NCI-H1436 (cell line): ENCODE measurements at regions not wholly inside any gene's neighbourhood (a gene's known extent, or its start where the extent isn't known, plus 50 kb on each side); places are given as distances from the start of the nearest gene placed in this dataset.

Experiments
- DNase-seq: peaks from one replicate; lab custom pipeline; 2025; lab: John Stamatoyannopoulos, UW

DNA sequence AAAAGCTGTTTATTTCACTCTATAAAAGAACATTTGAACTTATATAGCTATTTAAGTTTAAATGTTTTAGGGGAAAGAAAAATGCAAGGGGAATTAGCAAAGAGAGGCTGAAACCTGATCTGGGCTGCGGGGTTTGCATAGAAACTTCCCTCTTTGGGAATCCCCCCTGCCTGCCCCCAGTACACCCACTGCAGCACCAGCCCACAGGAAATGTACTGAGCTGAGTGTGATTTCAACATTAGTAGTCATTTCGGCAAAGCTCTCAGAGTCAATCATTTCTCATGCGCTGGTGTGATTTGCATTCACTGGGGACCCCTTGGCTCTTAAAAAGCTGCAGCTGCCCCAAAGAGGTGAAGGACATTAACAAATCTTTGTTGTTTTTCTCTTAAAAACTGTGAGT, 859.4 kb downstream of the MAFB start:
- DNase-seq, result no peak

DNA sequence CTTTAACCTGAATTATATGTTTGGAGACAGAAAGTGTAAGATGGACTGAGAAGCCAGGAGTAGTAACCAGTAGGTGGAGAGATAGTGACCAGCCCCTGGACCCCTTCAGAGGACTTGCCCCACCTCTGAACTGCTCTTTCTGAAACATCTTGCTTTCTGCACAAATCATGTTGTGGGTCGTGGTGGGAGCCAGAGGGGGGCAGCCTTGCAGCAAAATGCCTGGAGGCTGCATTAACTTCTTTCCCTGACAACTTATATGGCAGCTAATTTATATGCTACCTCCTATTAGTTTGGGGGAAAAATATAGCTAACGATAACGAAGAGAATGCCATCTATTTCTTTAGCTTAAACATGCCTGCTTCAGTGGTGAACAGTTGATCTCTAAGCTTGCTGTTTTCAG, 859.8 kb downstream of the MAFB start:
- no peak for DNase-seq

DNA sequence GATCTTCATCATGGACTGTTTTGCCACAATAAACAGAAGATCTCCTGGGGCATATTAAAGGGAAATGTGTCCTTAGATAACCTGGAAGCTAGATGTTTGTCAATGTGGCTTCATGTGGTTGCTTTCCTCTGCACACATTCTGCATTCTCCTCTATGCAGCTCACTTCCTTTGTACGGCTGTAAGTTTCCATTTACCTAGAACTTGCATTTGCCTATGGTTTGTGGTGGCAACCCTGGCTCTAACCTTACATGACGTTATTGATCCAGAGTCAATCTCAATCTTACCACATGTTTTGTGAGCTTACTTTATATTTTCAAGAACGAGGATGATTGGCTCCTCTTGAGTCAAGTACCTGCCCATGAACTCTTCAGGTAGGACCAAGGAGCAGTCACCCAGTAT, 863.1 kb downstream of the MAFB start:
- DNase-seq, result no peak

DNA sequence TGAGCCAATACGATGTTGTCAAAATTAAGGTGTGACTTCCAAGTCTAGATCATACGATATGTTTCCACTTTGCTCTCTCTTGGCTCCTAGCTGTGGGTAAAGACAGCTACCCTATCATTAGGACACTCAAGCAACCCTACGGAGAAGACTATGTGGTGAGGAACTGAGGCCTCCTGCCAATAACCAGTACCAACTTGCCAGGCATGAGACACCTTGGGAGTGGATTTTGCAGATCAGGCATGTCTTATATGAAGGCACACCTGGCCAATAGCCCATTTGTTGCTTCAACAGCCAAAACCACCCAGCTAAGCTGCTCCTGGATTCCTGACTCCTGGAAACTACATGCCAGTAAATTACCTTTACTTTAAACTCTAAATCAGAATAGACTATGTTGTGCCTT, 863.4 kb downstream of the DHX35 start:
- DNase-seq, result no peak

DNA sequence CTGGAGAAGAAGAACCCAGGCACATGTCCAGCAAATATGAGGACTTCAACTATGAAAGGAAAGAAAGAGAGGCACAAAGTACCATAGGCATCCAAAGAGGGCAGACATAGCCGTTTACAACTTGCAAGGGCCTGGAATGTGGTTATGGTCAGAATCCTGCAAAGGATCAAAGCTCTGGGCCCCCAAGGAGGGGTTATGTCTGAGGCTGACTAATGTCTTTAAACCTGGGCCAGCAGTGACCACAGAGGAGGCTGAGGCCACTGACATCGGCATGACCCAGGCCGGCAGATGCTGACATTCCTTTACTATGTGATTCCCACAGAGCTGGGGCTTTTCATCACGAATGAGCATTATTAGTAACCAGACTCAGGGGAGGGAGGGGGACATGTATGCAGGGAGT, 861.1 kb downstream of the DHX35 start:
- no peak for DNase-seq

DNA sequence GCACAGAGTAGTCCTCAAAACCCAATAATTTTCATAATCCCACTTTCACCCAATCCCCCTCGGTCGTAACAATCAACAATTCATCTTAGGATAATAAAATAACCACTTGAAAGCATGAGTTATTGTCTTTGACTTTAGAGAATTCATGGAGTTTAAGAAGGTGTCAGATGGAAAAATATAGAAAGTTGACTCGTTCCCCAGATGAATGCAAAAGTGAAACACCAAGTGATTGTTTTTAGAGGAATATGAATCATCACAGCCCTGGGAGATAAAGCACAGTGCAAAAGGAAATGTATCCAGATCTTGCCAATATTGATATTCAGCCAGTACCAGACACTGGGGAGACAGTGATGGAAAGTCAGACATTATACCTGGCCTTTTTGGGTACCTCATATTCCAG, 860.5 kb downstream of the DHX35 start:
- DNase-seq, result no peak

DNA sequence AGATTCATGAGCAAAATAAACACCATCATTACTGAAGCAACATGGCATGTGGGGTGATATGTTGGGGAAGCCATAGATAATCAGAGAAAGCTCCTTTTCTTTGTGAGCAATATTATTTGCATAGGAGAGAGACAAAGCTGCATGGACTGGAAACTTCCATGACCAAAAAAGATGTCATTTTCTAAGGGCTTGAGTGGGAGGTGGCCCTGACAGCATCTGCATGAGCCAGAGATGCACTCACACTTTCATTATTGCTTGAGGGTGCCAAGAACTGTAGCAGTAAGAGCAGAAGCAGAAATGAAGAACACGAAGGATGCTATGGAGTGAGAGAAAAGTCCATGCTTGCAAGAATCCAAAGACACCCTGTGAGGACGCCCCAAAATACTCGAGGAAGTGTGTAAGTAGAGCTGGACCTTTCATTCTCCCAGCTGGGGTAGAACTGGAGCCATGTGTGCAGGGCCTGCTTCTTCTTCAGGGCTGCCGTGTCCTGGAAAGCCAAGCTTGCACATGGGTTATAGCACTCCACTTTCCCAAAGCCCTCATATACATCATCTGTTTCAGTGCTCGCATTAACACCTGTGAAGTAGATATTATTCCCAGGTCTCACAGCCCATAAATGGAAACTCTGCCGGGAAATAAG, 851.2 kb downstream of the DHX35 start:
- no peak for DNase-seq

DNA sequence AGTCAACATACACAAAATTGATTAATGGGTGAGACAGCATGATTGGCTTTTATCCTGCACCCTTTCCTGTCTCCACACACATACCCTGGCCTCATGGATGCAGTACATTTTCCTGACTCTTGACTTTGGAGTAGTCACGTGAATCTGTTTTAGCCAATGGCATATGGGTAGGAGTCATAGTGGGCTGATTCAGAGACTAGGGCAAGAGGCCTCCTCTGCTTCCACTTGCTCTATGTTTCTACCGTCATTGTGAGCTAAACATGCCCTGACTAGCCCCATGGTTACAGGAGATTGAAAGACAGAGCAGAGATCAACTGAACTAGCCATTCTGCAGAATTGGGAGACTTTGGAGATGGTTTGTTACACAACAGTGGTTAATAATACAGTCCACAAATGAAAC, 850.0 kb downstream of the DHX35 start:
- DNase-seq, result no peak

DNA sequence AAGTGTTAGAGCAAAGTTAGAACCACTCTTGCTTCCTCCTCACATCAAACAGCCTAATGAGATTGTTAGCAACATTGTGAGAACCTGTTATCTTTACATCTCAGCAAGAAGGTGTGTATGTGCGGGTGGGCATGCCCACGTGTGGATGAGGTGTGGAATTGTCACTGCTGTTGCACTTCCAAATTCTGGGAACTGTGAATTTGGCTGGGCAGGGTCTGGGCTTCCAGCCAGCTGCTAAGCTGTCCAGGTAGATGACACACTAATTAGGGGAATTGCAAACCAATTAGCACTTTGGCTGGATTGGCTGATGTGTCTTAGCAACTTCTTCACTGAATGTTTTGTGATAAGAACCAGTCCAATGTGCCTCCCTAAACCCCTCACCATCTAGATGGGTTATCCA, 848.2 kb downstream of the DHX35 start:
- no peak for DNase-seq

DNA sequence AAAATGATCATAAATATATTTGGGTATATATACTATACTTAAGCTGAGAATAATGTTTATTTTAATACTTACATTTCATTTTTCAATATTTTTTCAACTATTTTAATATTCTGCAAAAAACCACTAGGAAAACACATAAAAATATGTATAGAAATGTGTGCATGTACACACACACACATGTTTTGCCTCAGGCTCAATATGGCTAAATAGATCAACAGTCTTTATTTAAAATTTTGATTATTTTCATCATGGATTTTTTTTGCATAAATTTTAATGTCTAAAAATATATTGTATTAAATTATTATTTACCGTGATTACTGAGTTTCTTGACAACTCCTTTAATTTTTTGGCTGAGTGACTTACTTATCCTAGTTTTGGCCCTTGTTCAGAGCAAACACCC, 846.5 kb downstream of the DHX35 start:
- no peak for DNase-seq

DNA sequence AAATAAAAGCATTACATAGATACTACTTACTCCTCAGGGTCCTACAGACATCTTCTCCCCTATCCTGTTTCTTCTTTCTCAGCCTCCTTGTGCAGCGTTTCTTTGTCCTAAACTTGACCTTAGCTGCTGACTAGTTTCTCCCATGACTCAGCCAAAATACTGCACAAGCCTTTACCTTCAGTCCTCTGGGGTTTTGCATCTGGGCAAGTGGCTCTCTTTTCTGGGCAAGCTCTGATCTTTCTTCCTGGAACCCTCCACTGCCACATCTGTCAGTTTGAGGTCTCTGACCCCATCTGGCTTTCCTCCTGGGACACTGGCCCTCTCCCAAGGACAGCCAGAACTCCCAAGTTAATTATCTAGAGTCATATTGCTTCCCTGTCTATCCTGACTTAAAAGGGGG, 838.4 kb downstream of the DHX35 start:
- DNase-seq, result no peak

DNA sequence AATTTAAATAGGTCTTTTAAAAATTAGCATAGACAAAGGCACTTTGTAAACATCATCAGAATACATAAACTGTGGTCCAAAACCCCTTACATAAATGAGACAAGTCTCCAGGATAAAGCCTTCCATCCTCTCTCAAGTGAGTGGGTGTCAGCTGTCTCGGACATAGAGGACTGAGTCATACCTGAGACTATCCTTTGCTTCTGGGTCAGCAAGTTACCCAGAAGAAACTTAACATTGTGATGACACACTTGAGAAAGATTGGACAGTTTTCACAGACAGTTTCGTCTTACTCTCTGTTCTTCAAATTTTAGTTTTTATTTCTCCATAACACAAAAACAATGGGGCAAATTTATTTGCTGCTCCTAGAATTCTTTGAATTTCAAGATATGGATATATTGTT, 838.0 kb downstream of the DHX35 start:
- DNase-seq, result no peak

DNA sequence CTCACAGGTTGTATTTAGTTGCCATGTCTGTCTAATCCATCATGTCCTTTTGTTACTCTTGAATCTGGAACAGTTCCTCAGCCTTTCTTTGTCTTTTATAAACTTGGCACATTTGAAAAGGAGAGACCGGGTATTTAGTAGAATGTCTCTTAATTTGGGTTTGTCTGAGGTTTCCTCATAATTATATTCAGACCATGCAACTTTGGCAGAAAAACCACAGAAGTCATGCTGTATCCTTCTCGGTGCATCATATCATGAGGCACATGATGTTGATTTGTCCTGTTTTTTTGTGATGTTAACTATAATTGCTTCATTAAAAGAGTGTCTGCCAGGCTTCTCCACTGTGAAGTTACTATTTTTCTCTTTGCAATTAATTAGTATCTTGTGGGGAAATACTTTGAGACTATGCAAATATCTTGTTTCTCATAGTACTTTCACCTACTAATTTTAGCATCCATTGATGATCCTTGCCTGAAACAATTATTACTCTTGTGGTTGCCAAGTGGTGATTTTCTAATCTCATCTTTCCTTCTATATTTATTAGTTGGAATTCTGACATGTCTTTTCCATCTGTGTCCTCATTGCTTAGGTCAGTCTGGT, 837.3 kb downstream of the DHX35 start:
- no peak for DNase-seq

DNA sequence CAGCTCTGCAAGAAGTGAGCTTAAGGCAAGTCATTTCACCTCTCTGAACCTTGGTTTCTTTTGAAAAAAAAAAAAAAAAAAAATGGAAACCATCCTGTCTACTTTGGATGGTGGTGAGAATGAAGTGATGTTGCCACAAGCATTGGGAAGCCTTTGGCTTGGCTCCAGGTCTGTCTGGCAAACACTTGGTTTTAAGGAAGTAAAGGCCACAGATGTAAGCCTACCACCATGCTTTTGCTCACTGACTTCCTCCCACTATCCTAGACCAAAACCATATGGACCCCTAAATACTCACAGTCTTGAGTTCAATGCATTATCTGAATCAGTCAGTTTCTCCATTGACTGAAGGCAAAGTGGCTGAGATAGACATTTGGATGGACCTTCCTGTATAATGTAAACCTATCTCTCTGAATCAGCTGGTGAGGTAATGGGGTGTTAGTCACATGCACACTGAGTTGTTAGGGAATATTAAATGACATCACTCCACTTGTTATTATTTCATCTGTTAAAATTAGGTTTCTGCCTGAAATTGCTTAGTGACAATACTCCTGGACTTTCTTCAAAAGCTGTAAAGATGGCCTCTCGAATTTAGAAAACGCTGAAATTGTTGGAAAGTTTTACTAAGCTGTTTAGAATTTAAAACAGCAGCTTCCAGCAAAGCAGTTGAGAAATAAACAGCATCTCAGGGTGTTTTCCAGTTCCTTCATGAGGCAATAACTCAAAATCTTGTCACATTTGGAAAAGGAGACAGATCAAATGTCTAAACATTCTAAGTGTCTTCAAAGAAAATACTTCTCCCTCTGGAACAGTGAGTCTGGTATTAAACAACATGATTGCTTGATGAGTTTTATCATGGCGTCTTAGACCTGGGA, 833.5 kb downstream of the DHX35 start:
- no peak for DNase-seq

DNA sequence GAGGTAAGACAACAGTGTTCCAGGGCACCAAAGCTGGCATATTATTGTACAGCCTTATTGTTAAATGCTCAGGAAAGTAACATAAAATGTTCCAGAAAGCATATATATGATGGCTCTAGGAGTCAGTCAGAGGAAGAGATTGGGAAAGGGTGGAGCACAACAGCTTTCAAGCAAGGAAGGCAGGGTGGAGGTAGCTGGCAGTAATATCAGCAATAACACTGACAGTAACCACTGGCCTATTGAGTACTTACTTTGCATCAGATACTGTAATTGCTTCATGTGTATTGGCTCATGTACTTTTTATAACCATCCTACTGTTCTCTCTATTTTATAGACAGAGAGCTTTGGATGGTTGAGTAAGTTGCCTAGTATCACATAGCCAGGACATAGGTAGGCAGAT, 830.2 kb downstream of the DHX35 start:
- no peak for DNase-seq

DNA sequence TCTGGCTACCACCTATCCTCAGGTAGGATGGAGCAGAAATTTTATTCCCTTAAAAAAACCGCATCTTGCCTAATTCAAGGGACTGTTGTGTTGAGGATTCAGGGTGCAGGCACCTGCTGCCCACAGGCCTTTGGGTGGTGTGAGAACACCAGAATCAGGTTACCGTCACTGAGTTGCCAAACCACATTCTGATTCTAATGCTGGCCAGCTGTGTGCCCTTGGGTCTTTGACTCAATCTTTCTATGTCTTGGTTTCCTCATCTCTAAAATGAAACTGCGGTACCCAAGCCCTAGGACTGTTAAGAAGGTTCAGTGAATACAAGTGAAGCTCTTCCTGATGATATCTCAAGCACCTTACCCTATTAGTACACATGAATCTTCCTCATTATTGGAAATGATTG, 827.3 kb downstream of the DHX35 start:
- no peak for DNase-seq

DNA sequence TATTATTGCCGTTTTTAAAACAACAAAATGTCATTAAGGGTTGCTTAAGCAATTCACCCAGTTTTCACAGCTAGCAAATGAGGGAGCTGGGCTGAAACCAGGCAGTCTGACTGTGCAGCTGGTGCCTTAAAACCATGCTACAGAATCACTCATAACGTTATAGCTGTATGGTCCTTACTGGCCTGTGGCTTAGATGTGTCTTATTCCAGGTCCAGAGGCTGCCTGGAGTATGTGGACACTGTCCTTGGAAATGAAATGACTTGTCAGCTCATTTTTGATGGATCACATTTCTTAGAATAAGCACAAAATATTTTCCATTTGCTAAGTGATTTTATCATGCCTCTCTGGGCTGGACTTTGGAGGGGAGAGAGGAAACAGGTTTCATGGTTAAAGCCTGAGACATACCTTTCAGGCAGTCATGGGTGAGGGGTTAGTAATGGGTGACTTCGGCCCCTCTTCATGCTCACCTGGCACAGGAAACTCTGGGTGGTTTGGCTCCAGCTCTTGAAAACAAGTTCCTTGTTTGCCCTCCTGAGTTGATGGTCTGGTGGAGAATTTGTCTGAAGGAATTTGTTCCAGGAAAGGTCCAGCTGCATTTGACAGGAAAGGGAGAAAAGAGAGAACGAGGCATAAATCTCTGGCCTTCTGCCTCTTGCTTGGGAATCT, 823.2 kb downstream of the DHX35 start:
- no peak for DNase-seq

DNA sequence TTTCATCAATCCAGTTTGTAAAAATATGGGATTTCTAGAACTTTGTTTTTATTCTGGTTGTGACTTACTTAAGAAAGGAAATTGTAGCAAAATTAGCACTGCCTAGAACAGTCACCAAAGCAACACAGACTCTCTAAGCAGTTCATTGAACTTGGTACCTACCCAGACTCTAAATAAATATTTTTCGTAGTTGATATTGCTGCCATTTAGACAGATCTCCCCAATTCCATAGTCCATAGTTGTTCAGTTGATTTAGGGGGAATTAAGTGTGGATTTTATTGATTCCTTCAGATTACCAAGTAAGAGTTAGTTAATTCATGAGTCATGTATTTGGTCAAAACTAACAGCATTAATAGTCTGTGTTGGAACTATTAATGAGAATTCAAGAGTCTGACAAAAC, 822.5 kb downstream of the DHX35 start:
- no peak for DNase-seq

DNA sequence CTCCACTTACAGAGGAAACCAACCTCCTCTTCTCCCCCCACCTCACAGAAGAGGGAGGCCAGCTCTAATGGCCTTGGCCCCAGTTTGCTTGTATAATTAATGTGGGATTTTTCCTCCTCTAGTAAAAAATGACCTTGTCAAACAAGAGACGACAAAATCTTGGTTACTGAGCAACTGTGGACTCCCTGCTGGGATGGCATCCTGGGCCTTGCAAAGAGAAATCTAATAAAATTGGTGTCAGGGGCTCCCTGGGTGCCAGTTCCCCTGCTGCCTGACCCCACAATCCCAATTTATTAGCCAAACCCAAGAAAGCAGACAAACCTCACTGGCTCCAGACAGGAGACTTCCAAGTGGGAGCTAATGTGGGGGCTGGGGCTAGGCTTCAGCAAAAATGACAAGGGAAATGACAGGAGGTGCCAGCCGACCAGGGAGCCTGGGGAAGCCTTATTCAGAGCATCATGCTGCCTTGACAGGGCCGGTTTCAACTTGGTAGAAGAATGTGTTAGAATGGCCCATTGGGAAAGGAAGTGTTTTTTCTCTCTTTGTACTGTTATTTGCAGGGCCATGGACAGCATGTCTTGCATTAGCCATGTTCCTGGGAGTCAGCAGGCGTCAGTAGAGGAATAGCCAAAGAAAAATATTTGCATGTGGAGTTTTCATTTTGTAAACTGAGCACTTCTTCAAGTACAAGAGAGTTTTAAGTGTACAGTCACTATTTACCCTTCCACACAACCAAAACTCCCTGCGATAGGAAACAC, 816.9 kb downstream of the DHX35 start:
- no peak for DNase-seq

DNA sequence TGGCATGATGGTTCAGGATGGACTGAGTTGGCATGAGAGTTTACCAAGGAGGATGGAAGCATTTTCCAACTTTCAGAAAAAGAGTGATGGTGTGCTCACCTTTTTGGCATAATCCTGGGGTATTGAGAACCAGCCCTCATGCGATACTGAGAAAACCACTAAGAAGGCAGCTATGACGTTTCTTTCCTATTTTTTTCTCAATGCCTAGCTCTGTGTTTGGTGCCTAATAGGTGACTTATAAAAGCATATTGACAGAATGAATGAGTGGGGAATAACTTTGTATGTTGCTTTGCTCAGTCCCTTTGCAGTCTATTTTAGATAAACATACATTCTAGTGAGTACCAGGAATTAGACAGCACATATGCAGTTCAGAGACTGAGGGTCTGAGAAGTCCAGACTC, 816.3 kb downstream of the DHX35 start:
- no peak for DNase-seq

DNA sequence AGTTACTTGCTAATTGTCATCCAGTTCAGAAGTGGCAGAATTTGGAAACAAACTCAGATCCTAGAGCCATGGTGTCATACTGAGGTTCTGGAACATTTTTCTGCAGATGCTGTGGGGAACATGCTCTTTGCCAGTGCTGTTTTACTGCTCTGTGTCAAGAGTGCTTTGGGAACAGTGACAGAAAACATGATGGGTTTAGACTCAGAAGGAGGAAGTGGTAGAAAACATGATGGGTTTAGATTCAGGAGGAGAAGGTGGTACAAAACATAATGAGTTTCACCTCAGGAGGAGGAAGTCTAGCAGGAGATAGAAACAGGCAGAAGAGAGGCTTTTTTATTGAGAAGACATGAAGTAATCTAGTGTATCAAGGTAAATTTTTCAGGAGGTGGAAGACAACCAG, 815.5 kb downstream of the DHX35 start:
- DNase-seq, result no peak

DNA sequence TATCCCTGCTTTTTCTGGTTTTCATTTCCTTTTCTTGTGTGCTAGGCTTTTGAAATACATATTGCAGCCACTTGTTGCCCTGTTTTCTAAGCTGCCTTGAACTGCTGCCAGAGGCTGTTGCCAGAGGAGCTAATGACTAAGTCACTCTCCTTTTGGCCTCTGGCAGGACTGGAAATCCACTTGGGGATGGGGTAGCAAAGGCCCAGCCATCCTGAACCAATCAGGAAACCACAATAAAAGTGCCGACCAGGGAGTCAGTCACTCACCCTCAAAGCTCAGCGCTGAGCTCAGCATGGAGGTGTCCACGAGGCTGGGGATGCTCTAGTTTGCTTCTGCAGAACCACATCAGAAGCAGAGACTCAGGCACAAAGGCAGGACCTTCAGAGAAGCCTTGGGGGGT, 813.0 kb downstream of the DHX35 start:
- DNase-seq, result no peak
